ENCODE measurements at regions not wholly inside any gene's neighbourhood (a gene's known extent, or its start where the extent isn't known, plus 50 kb on each side); places are given as distances from the start of the nearest gene placed in this dataset.

- TF ChIP-seq CTCF (conservative IDR thresholded peaks at IDR 0.05; ENCODE audit: low read depth in 2 of 2) (no peak), ETS1 (IDR thresholded peaks at IDR 0.05) (no peak), POLR2AphosphoS5 (IDR thresholded peaks at IDR 0.05; ENCODE audit: low read depth) (no peak), EZH2 (IDR thresholded peaks at IDR 0.05; ENCODE audit: low read depth, unreplicated experiment) (no peak)
Measured at GRCh38 chr18:38019292-38019691, 453.7 kb upstream of the CELF4 start.

Data from GM23338 (cell line).